ENCODE measurements at regions not wholly inside any gene's neighbourhood (a gene's known extent, or its start where the extent isn't known, plus 50 kb on each side); places are given as distances from the start of the nearest gene placed in this dataset.

DNA sequence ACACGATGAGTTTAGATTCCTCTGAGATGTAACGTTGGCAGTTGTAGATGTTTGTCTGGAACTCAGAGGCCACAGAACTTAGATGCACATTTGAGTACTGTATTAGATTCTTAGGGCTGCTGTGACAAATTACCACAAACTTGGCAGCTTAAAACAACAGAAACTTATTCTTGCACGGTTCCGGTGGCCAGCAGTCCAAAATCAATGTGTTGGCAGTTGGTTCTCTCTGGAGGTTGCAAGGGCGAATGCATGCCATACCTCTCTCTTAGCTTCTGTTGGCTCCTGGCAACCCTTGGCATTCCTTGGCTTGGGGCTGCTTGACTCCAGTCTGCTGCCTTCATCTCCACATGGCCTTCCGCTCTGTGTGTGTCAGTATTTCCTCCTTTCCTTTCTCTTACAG lies 118.9 kb downstream of the C12orf75 start:
- TF ChIP-seq, protein P1, sequence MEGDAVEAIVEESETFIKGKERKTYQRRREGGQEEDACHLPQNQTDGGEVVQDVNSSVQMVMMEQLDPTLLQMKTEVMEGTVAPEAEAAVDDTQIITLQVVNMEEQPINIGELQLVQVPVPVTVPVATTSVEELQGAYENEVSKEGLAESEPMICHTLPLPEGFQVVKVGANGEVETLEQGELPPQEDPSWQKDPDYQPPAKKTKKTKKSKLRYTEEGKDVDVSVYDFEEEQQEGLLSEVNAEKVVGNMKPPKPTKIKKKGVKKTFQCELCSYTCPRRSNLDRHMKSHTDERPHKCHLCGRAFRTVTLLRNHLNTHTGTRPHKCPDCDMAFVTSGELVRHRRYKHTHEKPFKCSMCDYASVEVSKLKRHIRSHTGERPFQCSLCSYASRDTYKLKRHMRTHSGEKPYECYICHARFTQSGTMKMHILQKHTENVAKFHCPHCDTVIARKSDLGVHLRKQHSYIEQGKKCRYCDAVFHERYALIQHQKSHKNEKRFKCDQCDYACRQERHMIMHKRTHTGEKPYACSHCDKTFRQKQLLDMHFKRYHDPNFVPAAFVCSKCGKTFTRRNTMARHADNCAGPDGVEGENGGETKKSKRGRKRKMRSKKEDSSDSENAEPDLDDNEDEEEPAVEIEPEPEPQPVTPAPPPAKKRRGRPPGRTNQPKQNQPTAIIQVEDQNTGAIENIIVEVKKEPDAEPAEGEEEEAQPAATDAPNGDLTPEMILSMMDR (IDR thresholded peaks at IDR 0.05; ENCODE audit: insufficient read depth, low read length, poor library complexity, severe bottlenecking) = no peak
- no peak for TF ChIP-seq EZH2phosphoT487 (conservative IDR thresholded peaks at IDR 0.05; ENCODE audit: low read length)
